GM10248 (cell line): ENCODE measurements at regions not wholly inside any gene's neighbourhood (a gene's known extent, or its start where the extent isn't known, plus 50 kb on each side); places are given as distances from the start of the nearest gene placed in this dataset.

Experiments used
- CTCF ChIA-PET: fragments of 300-600 bp; sonication (Branson Sonifier 250); formaldehyde crosslinking; extraction: SDS; loops from one replicate; lab custom pipeline; 2021; ENCODE audit warnings: antibody characterized with exemption; lab: Yijun Ruan, JAX
- POLR2A ChIA-PET: fragments of 350-650 bp; sonication (Branson Sonifier 250); formaldehyde crosslinking; extraction: SDS; loops from one replicate; lab custom pipeline; 2020; ENCODE audit warnings: antibody characterized with exemption; lab: Yijun Ruan, JAX
- DNase-seq: peaks from one replicate; pipeline ENCODE4 v3.0.0; 2012; ENCODE audit errors: extremely low spot score
- CTCF ChIP-seq: IDR thresholded peaks from 2 replicates; pipeline ENCODE4 v1.5.1; 2012; ENCODE audit warnings: mild to moderate bottlenecking, low read depth; ENCODE audit errors: extremely low read depth, missing control alignments, control extremely low read depth

GRCh38 chr1:241413386-241413785 lies 56.4 kb upstream of the RGS7 start:
- CTCF ChIA-PET: interaction anchor here (1.2 kb wide), 1 partner anchor 26 kb away, joined by 4 read pairs; no protein-coding TSS in a partner anchor
- POLR2A ChIA-PET: no interaction called here
- TF ChIP-seq CTCF: no peak
- no peak for DNase-seq

GRCh38 chr1:241412646-241413045 lies 55.6 kb upstream of the RGS7 start:
- DNase-seq: no peak
- CTCF ChIA-PET: interaction anchor here (0.6 to 1.2 kb wide), 2 partner anchors 16 to 25 kb away, joined by 4 read pairs; no protein-coding TSS in a partner anchor
- POLR2A ChIA-PET: no interaction called here
- TF ChIP-seq CTCF: no peak

- POLR2A ChIA-PET: no interaction called here
- no peak for DNase-seq
Measured at GRCh38 chr1:241411776-241412338, 54.9 kb upstream of the RGS7 start.

GRCh38 chr1:241411056-241411775 lies 54.2 kb upstream of the RGS7 start:
- POLR2A ChIA-PET: no interaction called here

More at GRCh38 chr1:241411776-241412338, 54.9 kb upstream of the RGS7 start:
- CTCF ChIA-PET: no interaction called here
- TF ChIP-seq CTCF: no peak

GRCh38 chr1:241408170-241408569 lies 51.2 kb upstream of the RGS7 start:
- no peak for DNase-seq
- ChIA-PET CTCF (no interaction called here), POLR2A (no interaction called here)

More at GRCh38 chr1:241411056-241411775, 54.2 kb upstream of the RGS7 start:
- TF ChIP-seq CTCF: no peak
- CTCF ChIA-PET: interaction anchor here (1.7 kb wide), 1 partner anchor 14 kb away, joined by 4 read pairs; no protein-coding TSS in a partner anchor
- DNase-seq: no peak

More at GRCh38 chr1:241408170-241408569, 51.2 kb upstream of the RGS7 start:
- TF ChIP-seq CTCF: no peak
